HepG2 (cell line): ENCODE measurements at regions not wholly inside any gene's neighbourhood (a gene's known extent, or its start where the extent isn't known, plus 50 kb on each side); places are given as distances from the start of the nearest gene placed in this dataset.

Experiments used
- ATAC-seq: fragments of 200-7000 bp; cut with Tn5 transposase; 3 replicates; pipeline ENCODE4 v1.9.1; 2020; ENCODE audit warnings: mild to moderate bottlenecking, moderate library complexity
- BruUV-seq: library from RNA; stranded (reverse); fragments of 400-500 nt; replicated peaks from 2 replicates; lab custom pipeline; 2021; lab: Mats Ljungman, UMichigan
- CTCF ChIA-PET: fragments of 300-600 bp; formaldehyde crosslinking; extraction: SDS; loops from one replicate; lab custom pipeline; 2021; ENCODE audit warnings: low total read pairs, inconsistent platforms, low intra/inter-chr PET ratio; lab: Yijun Ruan, JAX
- POLR2A ChIA-PET: fragments of 350-600 bp; sonication (Branson Sonifier 250); formaldehyde crosslinking; loops from one replicate; lab custom pipeline; 2020; ENCODE audit warnings: antibody characterized with exemption, inconsistent platforms; lab: Yijun Ruan, JAX
- DNase-seq: peaks from one replicate; pipeline ENCODE4 v3.0.0-alpha.2; 2015; ENCODE audit warnings: low spot score
- FAIRE-seq: peaks from 3 replicates; lab custom pipeline; 2011; peaks lifted over from hg19 to GRCh38; lab: Jason Lieb, UNC
- H2AFZ ChIP-seq: one replicate; pipeline ENCODE4 v1.6.1; 2011; ENCODE audit warnings: low read length, inconsistent platforms
- H3K27ac ChIP-seq: fragments of 300-600 bp; 3 replicates; pipeline ENCODE4 v1.8.0; 2011; ENCODE audit warnings: mixed run types, mild to moderate bottlenecking, mixed read lengths, low read length, inconsistent platforms; ENCODE audit not compliant: insufficient read depth; ENCODE audit errors: extremely low read length
- H3K27me3 ChIP-seq, 2 experiments: fragments of 200-600 bp in 1 of 2; 2 replicates in 1 of 2; 3 replicates in 1 of 2; pipeline versions ENCODE4 v1.6.0 to v1.8.0; 2011; ENCODE audit warnings: low read length in 2 of 2, mild to moderate bottlenecking in 2 of 2, moderate library complexity in 2 of 2, inconsistent platforms in 1 of 2; ENCODE audit not compliant: insufficient read depth in 2 of 2, control insufficient read depth in 1 of 2
- H3K36me3 ChIP-seq, 2 experiments: fragments of 200-600 bp in 1 of 2; replicated peaks in 1 of 2; 2 replicates in 1 of 2; 3 replicates in 1 of 2; pipeline versions ENCODE4 v1.5.1 to v1.8.0; 2011; ENCODE audit warnings: low read length in 2 of 2, inconsistent platforms in 1 of 2; ENCODE audit not compliant: insufficient read depth in 2 of 2, control insufficient read depth in 1 of 2
- H3K4me1 ChIP-seq: 2 replicates; pipeline ENCODE4 v1.5.1; 2012; ENCODE audit warnings: low read length, inconsistent platforms; ENCODE audit not compliant: insufficient read depth
- H3K4me2 ChIP-seq: 2 replicates; pipeline ENCODE4 v1.6.0; 2011; ENCODE audit warnings: low read depth, low read length, inconsistent platforms
- H3K4me3 ChIP-seq, 3 experiments: fragments of 200-600 bp in 1 of 3; sonication (generic), shearing (Covaris generic) in 1 of 3; replicated peaks in 1 of 3; 2 replicates each; pipeline ENCODE4 v1.5.1; 2011 to 2016; ENCODE audit warnings: low read length in 3 of 3, inconsistent platforms in 2 of 3, low read depth in 2 of 3, mild to moderate bottlenecking in 2 of 3, control low read depth in 1 of 3, mixed read lengths in 1 of 3; ENCODE audit not compliant: insufficient read depth in 1 of 3
- H3K79me2 ChIP-seq: one replicate; pipeline ENCODE4 v1.6.1; 2011; ENCODE audit warnings: low read length, inconsistent platforms; ENCODE audit not compliant: insufficient read depth
- H3K9ac ChIP-seq: 2 replicates; pipeline ENCODE4 v1.6.0; 2011; ENCODE audit warnings: mild to moderate bottlenecking, low read depth, low read length, inconsistent platforms; ENCODE audit not compliant: insufficient read depth
- H3K9me3 ChIP-seq: 2 replicates; pipeline ENCODE4 v1.5.1; 2012; ENCODE audit warnings: mild to moderate bottlenecking, low read length
- H4K20me1 ChIP-seq: 2 replicates; pipeline ENCODE4 v1.6.0; 2011; ENCODE audit warnings: inconsistent platforms, mild to moderate bottlenecking, low read length, moderate library complexity; ENCODE audit not compliant: insufficient read depth
- DNMT3B ChIP-seq: conservative IDR thresholded peaks from 2 replicates; pipeline ENCODE4 v1.6.1; 2016; ENCODE audit warnings: missing biosample characterization, control low read depth
- GFI1 ChIP-seq: sonication (generic); formaldehyde crosslinking; IDR thresholded peaks from 2 replicates; pipeline ENCODE4 v1.5.0; 2020; ENCODE audit warnings: missing genetic modification reagents, mild to moderate bottlenecking, borderline replicate concordance
- KAT8 ChIP-seq: IDR thresholded peaks from 2 replicates; pipeline ENCODE4 v1.6.1; 2016; ENCODE audit warnings: missing genetic modification reagents, missing compliant biosample characterization
- MAFK ChIP-seq, 2 experiments: IDR thresholded peaks in 1 of 2; conservative IDR thresholded peaks in 1 of 2; 2 replicates each; pipeline ENCODE4 v1.6.1; 2011; ENCODE audit warnings: improper control_type of control experiment in 2 of 2, low read length in 2 of 2
- SKI ChIP-seq: fragments of 450-650 bp; IDR thresholded peaks from one replicate; pipeline ENCODE4 v1.6.1; 2018; ENCODE audit warnings: mild to moderate bottlenecking; ENCODE audit not compliant: partially characterized antibody
- TARDBP ChIP-seq: sonication (generic); formaldehyde crosslinking; IDR thresholded peaks from 2 replicates; pipeline ENCODE4 v1.8.0; 2022; ENCODE audit warnings: mild to moderate bottlenecking, missing genetic modification reagents
- ZC3H4 ChIP-seq: sonication (generic); formaldehyde crosslinking; IDR thresholded peaks from 2 replicates; pipeline ENCODE4 v1.4.0; 2020; ENCODE audit warnings: missing genetic modification reagents, borderline replicate concordance
- ZFAT ChIP-seq: sonication (generic); formaldehyde crosslinking; conservative IDR thresholded peaks from 2 replicates; pipeline ENCODE4 v1.8.1; 2023; ENCODE audit warnings: missing genetic modification reagents, inconsistent platforms
- ZFP62 ChIP-seq: sonication (generic); formaldehyde crosslinking; IDR thresholded peaks from 2 replicates; pipeline ENCODE4 v1.4.0; 2020; ENCODE audit warnings: missing genetic modification reagents
- ZMYM2 ChIP-seq: sonication (generic); formaldehyde crosslinking; IDR thresholded peaks from 2 replicates; pipeline ENCODE4 v1.8.0; 2022; ENCODE audit warnings: mild to moderate bottlenecking, missing genetic modification reagents
- ZNF768 ChIP-seq: sonication (generic); formaldehyde crosslinking; IDR thresholded peaks from 2 replicates; pipeline ENCODE4 v1.4.0; 2020; ENCODE audit warnings: missing genetic modification reagents
- ZNF784 ChIP-seq: sonication (generic); formaldehyde crosslinking; IDR thresholded peaks from 2 replicates; pipeline ENCODE4 v1.5.1; 2020; ENCODE audit warnings: missing genetic modification reagents, mild to moderate bottlenecking, borderline replicate concordance
- ZNF841 ChIP-seq: sonication (generic); formaldehyde crosslinking; IDR thresholded peaks from 2 replicates; pipeline ENCODE4 v1.8.1; 2023; ENCODE audit warnings: missing genetic modification reagents, borderline replicate concordance
- WGBS: methylation state at CpG from one replicate; pipeline ENCODE4 v1.1.6; 2017; ENCODE audit warnings: low lambda C conversion rate; 5-methylcytosine and 5-hydroxymethylcytosine counted together
- in situ Hi-C: cut with HindIII; loops from 2 replicates; pipeline ENCODE4 v1.10.0; 2017; ENCODE audit warnings: low pct_unique_long_range_greater_than_20kb; ENCODE audit not compliant: extremely low pct_ligation_motif_present
- intact Hi-C: fragments of 100-400 bp; cut with micrococcal nuclease; formaldehyde crosslinking; loops from one replicate; pipeline ENCODE4 v1.10.0; 2022; ENCODE audit not compliant: unreplicated experiment
- TF ChIP-seq, protein P1 (sequence below): sonication (generic); formaldehyde crosslinking; IDR thresholded peaks from 2 replicates; pipeline ENCODE4 v1.4.0; 2020; ENCODE audit warnings: mild to moderate bottlenecking, missing genetic modification reagents, borderline replicate concordance

- no peak for TF ChIP-seq ZFP62 (CRISPR knock-in tag)
- TF ChIP-seq, all 625 proteins: peak for 0
Observed at GRCh38 chr9:118533850-118534249, 829.6 kb downstream of the TLR4 start (continued).

DNA sequence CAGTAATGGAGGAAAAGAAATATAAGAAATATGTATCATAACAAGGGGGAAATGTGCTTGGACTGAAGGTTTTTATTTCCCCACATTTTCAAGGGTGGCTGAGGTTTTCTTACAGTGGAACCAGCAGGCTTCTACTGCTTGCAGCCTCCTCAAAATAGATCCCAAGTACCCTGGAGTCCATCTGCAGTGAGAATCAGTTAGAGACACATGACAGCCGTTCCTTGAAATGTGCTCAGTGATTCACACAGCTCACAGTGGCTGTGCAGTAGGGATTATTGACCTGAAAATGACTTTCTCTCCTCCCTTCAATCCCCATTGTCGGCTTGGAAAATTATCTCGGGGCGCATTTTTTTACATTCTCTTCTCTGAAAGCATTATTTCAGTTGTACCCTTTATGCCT is 832.0 kb downstream of the TLR4 start:
- Histone ChIP-seq H3K9ac (no peak overlapping the region), H3K4me3 (no peak overlapping the region), H3K79me2 (no peaks in the 10 kb centered on the region), H2AFZ (no peak overlapping the region), H3K27me3 (no peaks in the 10 kb centered on the region), H3K27ac (no peak overlapping the region), H3K36me3 (no peaks in the 10 kb centered on the region), H3K9me3 (peaks cover 67% of the 10 kb centered on the region), H4K20me1 (no peaks in the 10 kb centered on the region), H3K4me2 (no peak overlapping the region), H3K4me1 (no peaks in the 10 kb centered on the region)
- no peak for ATAC-seq
- POLR2A ChIA-PET: no interaction called here
- TF ChIP-seq ZC3H4: no peak
- no peak for TF ChIP-seq ZNF784
- WGBS: 2% methylated on average over 4 of the region's 4 CpGs
- FAIRE-seq: no peak
- DNase-seq: no peak
- intact Hi-C loops: no loop called here
- CTCF ChIA-PET: no interaction called here
- BruUV-seq: no TSS peak
- in situ Hi-C loops: no loop called here

DNA sequence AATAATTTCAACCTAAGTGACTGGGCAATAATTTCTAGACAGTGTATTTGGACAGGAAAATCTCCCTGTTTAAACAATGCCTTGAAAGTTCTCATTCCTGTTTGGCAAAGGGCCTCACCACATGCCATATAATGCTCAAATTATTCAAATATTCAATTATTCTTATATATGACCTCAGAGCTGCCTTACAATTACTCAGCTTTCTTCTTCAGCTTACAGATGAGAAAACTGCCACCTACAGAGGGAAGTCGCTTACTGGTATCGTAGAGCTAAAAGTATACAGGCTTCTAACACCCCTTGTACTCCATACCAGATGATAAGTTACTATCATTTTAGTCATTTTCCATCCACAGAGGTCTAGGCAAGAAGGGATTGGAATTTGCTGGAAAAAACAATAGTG is 830.3 kb downstream of the BRINP1 start:
- no peak overlapping the region for H3K27ac ChIP-seq
- 3% methylated on average over 2 of the region's 2 CpGs for WGBS
- ChIA-PET POLR2A (no interaction called here), CTCF (no interaction called here)
- no peak overlapping the region for H3K4me3 ChIP-seq
- FAIRE-seq (no peak), ATAC-seq (no peak), DNase-seq (no peak)
- no peak overlapping the region for H3K4me2 ChIP-seq
- H3K36me3 ChIP-seq: no peaks in the 10 kb centered on the region
- no peaks in the 10 kb centered on the region for H4K20me1 ChIP-seq
- H2AFZ ChIP-seq: no peak overlapping the region
- no peaks in the 10 kb centered on the region for H3K79me2 ChIP-seq
- peaks cover 68% of the 10 kb centered on the region for H3K9me3 ChIP-seq
- no peaks in the 10 kb centered on the region for H3K27me3 ChIP-seq
- no TSS peak for BruUV-seq
- H3K4me1 ChIP-seq: no peaks in the 10 kb centered on the region
- in situ Hi-C loops: no loop called here
- intact Hi-C loops: no loop called here
- H3K9ac ChIP-seq: no peak overlapping the region
- TF ChIP-seq MAFK (conservative IDR thresholded peaks at IDR 0.05 in 1 of 2, IDR thresholded peaks at IDR 0.05 in 1 of 2; ENCODE audit: low read length in 2 of 2): no peak
- TF ChIP-seq ZFAT: no peak
- no peak for TF ChIP-seq ZMYM2 (CRISPR knock-in tag)
- no peak for TF ChIP-seq GFI1 (CRISPR knock-in tag)
- TF ChIP-seq SKI: no peak
- no peak for TF ChIP-seq KAT8
- no peak for TF ChIP-seq ZNF768 (CRISPR knock-in tag)
- TF ChIP-seq ZNF841 (CRISPR knock-in tag): no peak
- TF ChIP-seq TARDBP (CRISPR knock-in tag): no peak
- no peak for TF ChIP-seq DNMT3B
- TF ChIP-seq, protein P1, sequence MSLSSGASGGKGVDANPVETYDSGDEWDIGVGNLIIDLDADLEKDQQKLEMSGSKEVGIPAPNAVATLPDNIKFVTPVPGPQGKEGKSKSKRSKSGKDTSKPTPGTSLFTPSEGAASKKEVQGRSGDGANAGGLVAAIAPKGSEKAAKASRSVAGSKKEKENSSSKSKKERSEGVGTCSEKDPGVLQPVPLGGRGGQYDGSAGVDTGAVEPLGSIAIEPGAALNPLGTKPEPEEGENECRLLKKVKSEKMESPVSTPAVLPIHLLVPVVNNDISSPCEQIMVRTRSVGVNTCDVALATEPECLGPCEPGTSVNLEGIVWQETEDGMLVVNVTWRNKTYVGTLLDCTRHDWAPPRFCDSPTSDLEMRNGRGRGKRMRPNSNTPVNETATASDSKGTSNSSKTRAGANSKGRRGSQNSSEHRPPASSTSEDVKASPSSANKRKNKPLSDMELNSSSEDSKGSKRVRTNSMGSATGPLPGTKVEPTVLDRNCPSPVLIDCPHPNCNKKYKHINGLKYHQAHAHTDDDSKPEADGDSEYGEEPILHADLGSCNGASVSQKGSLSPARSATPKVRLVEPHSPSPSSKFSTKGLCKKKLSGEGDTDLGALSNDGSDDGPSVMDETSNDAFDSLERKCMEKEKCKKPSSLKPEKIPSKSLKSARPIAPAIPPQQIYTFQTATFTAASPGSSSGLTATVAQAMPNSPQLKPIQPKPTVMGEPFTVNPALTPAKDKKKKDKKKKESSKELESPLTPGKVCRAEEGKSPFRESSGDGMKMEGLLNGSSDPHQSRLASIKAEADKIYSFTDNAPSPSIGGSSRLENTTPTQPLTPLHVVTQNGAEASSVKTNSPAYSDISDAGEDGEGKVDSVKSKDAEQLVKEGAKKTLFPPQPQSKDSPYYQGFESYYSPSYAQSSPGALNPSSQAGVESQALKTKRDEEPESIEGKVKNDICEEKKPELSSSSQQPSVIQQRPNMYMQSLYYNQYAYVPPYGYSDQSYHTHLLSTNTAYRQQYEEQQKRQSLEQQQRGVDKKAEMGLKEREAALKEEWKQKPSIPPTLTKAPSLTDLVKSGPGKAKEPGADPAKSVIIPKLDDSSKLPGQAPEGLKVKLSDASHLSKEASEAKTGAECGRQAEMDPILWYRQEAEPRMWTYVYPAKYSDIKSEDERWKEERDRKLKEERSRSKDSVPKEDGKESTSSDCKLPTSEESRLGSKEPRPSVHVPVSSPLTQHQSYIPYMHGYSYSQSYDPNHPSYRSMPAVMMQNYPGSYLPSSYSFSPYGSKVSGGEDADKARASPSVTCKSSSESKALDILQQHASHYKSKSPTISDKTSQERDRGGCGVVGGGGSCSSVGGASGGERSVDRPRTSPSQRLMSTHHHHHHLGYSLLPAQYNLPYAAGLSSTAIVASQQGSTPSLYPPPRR (CRISPR knock-in tag): no peak
